ENCODE measurements at regions not wholly inside any gene's neighbourhood (a gene's known extent, or its start where the extent isn't known, plus 50 kb on each side); places are given as distances from the start of the nearest gene placed in this dataset.
"Not testable (repeated sequence)": the region's sequence is repeated elsewhere in the genome, so short reads cannot be mapped to it uniquely, and the experiment has no call there.

GRCh38 chr1:70746062-70746461 lies 301.6 kb downstream of the PTGER3 start:
- H3K4me3 ChIP-seq (ENCODE audit: low read length); H3K27me3 ChIP-seq (ENCODE audit: control insufficient read depth, insufficient read depth, low read length); H3K36me3 ChIP-seq (ENCODE audit: control insufficient read depth, insufficient read depth, low read length); H3K27ac ChIP-seq (ENCODE audit: low read length); H3K9me3 ChIP-seq (ENCODE audit: control insufficient read depth, insufficient read depth, low read length); DNase-seq (ENCODE audit: low read depth, low spot score); H3K4me1 ChIP-seq (ENCODE audit: control insufficient read depth, insufficient read depth, low read length): not testable (repeated sequence)
- no CpG with 5 or more reads among the region's 1 CpG for WGBS (ENCODE audit: insufficient coverage, insufficient read length)

GRCh38 chr1:70747123-70747522 lies 300.5 kb downstream of the PTGER3 start:
- not testable (repeated sequence) for H3K36me3 ChIP-seq (ENCODE audit: control insufficient read depth, insufficient read depth, low read length); DNase-seq (ENCODE audit: low read depth, low spot score); H3K9me3 ChIP-seq (ENCODE audit: control insufficient read depth, insufficient read depth, low read length); H3K27me3 ChIP-seq (ENCODE audit: control insufficient read depth, insufficient read depth, low read length); H3K4me1 ChIP-seq (ENCODE audit: control insufficient read depth, insufficient read depth, low read length); H3K27ac ChIP-seq (ENCODE audit: low read length); H3K4me3 ChIP-seq (ENCODE audit: low read length)
- WGBS (ENCODE audit: insufficient coverage, insufficient read length) = no CpG with 5 or more reads among the region's 1 CpG

- not testable (repeated sequence) for H3K36me3 ChIP-seq (ENCODE audit: control insufficient read depth, insufficient read depth, low read length); H3K27ac ChIP-seq (ENCODE audit: low read length); H3K4me3 ChIP-seq (ENCODE audit: low read length); H3K27me3 ChIP-seq (ENCODE audit: control insufficient read depth, insufficient read depth, low read length); H3K4me1 ChIP-seq (ENCODE audit: control insufficient read depth, insufficient read depth, low read length); DNase-seq (ENCODE audit: low read depth, low spot score); H3K9me3 ChIP-seq (ENCODE audit: control insufficient read depth, insufficient read depth, low read length)
- no CpG with 5 or more reads among the region's 6 CpGs for WGBS (ENCODE audit: insufficient coverage, insufficient read length)
Observed at GRCh38 chr1:70751676-70752287, 295.8 kb downstream of the PTGER3 start.

- Histone ChIP-seq H3K36me3 (ENCODE audit: control insufficient read depth, insufficient read depth, low read length) (no peaks in the 10 kb centered on the region), H3K9me3 (ENCODE audit: control insufficient read depth, insufficient read depth, low read length) (no peaks in the 10 kb centered on the region), H3K4me3 (ENCODE audit: low read length) (no peak overlapping the region), H3K27ac (ENCODE audit: low read length) (no peak overlapping the region), H3K4me1 (ENCODE audit: control insufficient read depth, insufficient read depth, low read length) (no peaks in the 10 kb centered on the region), H3K27me3 (ENCODE audit: control insufficient read depth, insufficient read depth, low read length) (no peaks in the 10 kb centered on the region)
- no CpG with 5 or more reads among the region's 4 CpGs for WGBS (ENCODE audit: insufficient coverage, insufficient read length)
- no peak for DNase-seq (ENCODE audit: low read depth, low spot score)
Observed at GRCh38 chr1:70754701-70755100, 292.9 kb downstream of the PTGER3 start.

- Histone ChIP-seq H3K9me3 (ENCODE audit: control insufficient read depth, insufficient read depth, low read length) (no peaks in the 10 kb centered on the region), H3K27me3 (ENCODE audit: control insufficient read depth, insufficient read depth, low read length) (no peaks in the 10 kb centered on the region), H3K4me3 (ENCODE audit: low read length) (no peak overlapping the region), H3K36me3 (ENCODE audit: control insufficient read depth, insufficient read depth, low read length) (no peaks in the 10 kb centered on the region), H3K4me1 (ENCODE audit: control insufficient read depth, insufficient read depth, low read length) (no peaks in the 10 kb centered on the region), H3K27ac (ENCODE audit: low read length) (no peak overlapping the region)
- no CpG with 5 or more reads among the region's 2 CpGs for WGBS (ENCODE audit: insufficient coverage, insufficient read length)
- DNase-seq (ENCODE audit: low read depth, low spot score) = no peak
Observed at GRCh38 chr1:70760154-70760553, 287.5 kb downstream of the PTGER3 start.

- no peaks in the 10 kb centered on the region for H3K27me3 ChIP-seq (ENCODE audit: control insufficient read depth, insufficient read depth, low read length)
- DNase-seq (ENCODE audit: low read depth, low spot score) = no peak
Observed at GRCh38 chr1:70762386-70762785, 285.2 kb downstream of the PTGER3 start.

GRCh38 chr1:70764747-70765146 lies 282.9 kb downstream of the PTGER3 start:
- Histone ChIP-seq H3K9me3 (ENCODE audit: control insufficient read depth, insufficient read depth, low read length) (no peaks in the 10 kb centered on the region), H3K4me1 (ENCODE audit: control insufficient read depth, insufficient read depth, low read length) (no peaks in the 10 kb centered on the region), H3K27ac (ENCODE audit: low read length) (no peak overlapping the region), H3K36me3 (ENCODE audit: control insufficient read depth, insufficient read depth, low read length) (no peaks in the 10 kb centered on the region), H3K27me3 (ENCODE audit: control insufficient read depth, insufficient read depth, low read length) (no peaks in the 10 kb centered on the region), H3K4me3 (ENCODE audit: low read length) (no peak overlapping the region)
- WGBS (ENCODE audit: insufficient coverage, insufficient read length) = no CpG with 5 or more reads among the region's 2 CpGs
- no peak for DNase-seq (ENCODE audit: low read depth, low spot score)

More at GRCh38 chr1:70762386-70762785, 285.2 kb downstream of the PTGER3 start:
- no peaks in the 10 kb centered on the region for H3K9me3 ChIP-seq (ENCODE audit: control insufficient read depth, insufficient read depth, low read length)
- H3K27ac ChIP-seq (ENCODE audit: low read length) = no peak overlapping the region
- H3K4me1 ChIP-seq (ENCODE audit: control insufficient read depth, insufficient read depth, low read length) = no peaks in the 10 kb centered on the region
- H3K36me3 ChIP-seq (ENCODE audit: control insufficient read depth, insufficient read depth, low read length) = no peaks in the 10 kb centered on the region
- no peak overlapping the region for H3K4me3 ChIP-seq (ENCODE audit: low read length)
- WGBS (ENCODE audit: insufficient coverage, insufficient read length) = no CpG with 5 or more reads among the region's 2 CpGs

GRCh38 chr1:70767377-70767776 lies 280.2 kb downstream of the PTGER3 start:
- H3K4me3 ChIP-seq (ENCODE audit: low read length) = no peak overlapping the region
- no peaks in the 10 kb centered on the region for H3K9me3 ChIP-seq (ENCODE audit: control insufficient read depth, insufficient read depth, low read length)
- no peaks in the 10 kb centered on the region for H3K36me3 ChIP-seq (ENCODE audit: control insufficient read depth, insufficient read depth, low read length)
- no peaks in the 10 kb centered on the region for H3K27me3 ChIP-seq (ENCODE audit: control insufficient read depth, insufficient read depth, low read length)
- DNase-seq (ENCODE audit: low read depth, low spot score) = no peak
- H3K4me1 ChIP-seq (ENCODE audit: control insufficient read depth, insufficient read depth, low read length) = no peaks in the 10 kb centered on the region
- no peak overlapping the region for H3K27ac ChIP-seq (ENCODE audit: low read length)

- H3K4me3 ChIP-seq (ENCODE audit: low read length) = no peak overlapping the region
- no peak for DNase-seq (ENCODE audit: low read depth, low spot score)
- H3K9me3 ChIP-seq (ENCODE audit: control insufficient read depth, insufficient read depth, low read length) = no peaks in the 10 kb centered on the region
- H3K4me1 ChIP-seq (ENCODE audit: control insufficient read depth, insufficient read depth, low read length) = no peaks in the 10 kb centered on the region
- H3K36me3 ChIP-seq (ENCODE audit: control insufficient read depth, insufficient read depth, low read length) = no peaks in the 10 kb centered on the region
- no peaks in the 10 kb centered on the region for H3K27me3 ChIP-seq (ENCODE audit: control insufficient read depth, insufficient read depth, low read length)
- WGBS (ENCODE audit: insufficient coverage, insufficient read length) = no CpG with 5 or more reads among the region's 1 CpG
- no peak overlapping the region for H3K27ac ChIP-seq (ENCODE audit: low read length)
Observed at GRCh38 chr1:70768216-70768615, 279.4 kb downstream of the PTGER3 start.

- H3K36me3 ChIP-seq (ENCODE audit: control insufficient read depth, insufficient read depth, low read length) = no peaks in the 10 kb centered on the region
- WGBS (ENCODE audit: insufficient coverage, insufficient read length) = no CpG with 5 or more reads among the region's 2 CpGs
Observed at GRCh38 chr1:70778056-70778762, 269.4 kb downstream of the PTGER3 start.

GRCh38 chr1:70778934-70779333 lies 268.7 kb downstream of the PTGER3 start:
- Histone ChIP-seq H3K4me1 (ENCODE audit: control insufficient read depth, insufficient read depth, low read length) (no peaks in the 10 kb centered on the region), H3K27me3 (ENCODE audit: control insufficient read depth, insufficient read depth, low read length) (no peaks in the 10 kb centered on the region), H3K4me3 (ENCODE audit: low read length) (no peak overlapping the region), H3K27ac (ENCODE audit: low read length) (no peak overlapping the region), H3K36me3 (ENCODE audit: control insufficient read depth, insufficient read depth, low read length) (no peaks in the 10 kb centered on the region), H3K9me3 (ENCODE audit: control insufficient read depth, insufficient read depth, low read length) (no peaks in the 10 kb centered on the region)
- WGBS (ENCODE audit: insufficient coverage, insufficient read length) = no CpG with 5 or more reads among the region's 1 CpG
- no peak for DNase-seq (ENCODE audit: low read depth, low spot score)

More at GRCh38 chr1:70778056-70778762, 269.4 kb downstream of the PTGER3 start:
- DNase-seq (ENCODE audit: low read depth, low spot score) = no peak
- Histone ChIP-seq H3K4me3 (ENCODE audit: low read length) (no peak overlapping the region), H3K27me3 (ENCODE audit: control insufficient read depth, insufficient read depth, low read length) (no peaks in the 10 kb centered on the region), H3K9me3 (ENCODE audit: control insufficient read depth, insufficient read depth, low read length) (no peaks in the 10 kb centered on the region), H3K27ac (ENCODE audit: low read length) (no peak overlapping the region), H3K4me1 (ENCODE audit: control insufficient read depth, insufficient read depth, low read length) (no peaks in the 10 kb centered on the region)
